PFSK-1 (cell line): ENCODE measurements at regions not wholly inside any gene's neighbourhood (a gene's known extent, or its start where the extent isn't known, plus 50 kb on each side); places are given as distances from the start of the nearest gene placed in this dataset.

Source experiments
- POLR2AphosphoS5 ChIP-seq: IDR thresholded peaks from 2 replicates; pipeline ENCODE4 v1.6.1; 2012; ENCODE audit warnings: low read depth, mild to moderate bottlenecking, control low read depth, low read length, moderate library complexity
- SIN3A ChIP-seq: IDR thresholded peaks from 2 replicates; pipeline ENCODE4 v1.6.1; 2012; ENCODE audit warnings: mild to moderate bottlenecking, low read length, moderate library complexity, borderline replicate concordance; ENCODE audit not compliant: insufficient read depth
- TAF1 ChIP-seq: IDR thresholded peaks from 2 replicates; pipeline ENCODE4 v1.6.1; 2012; ENCODE audit warnings: low read length, control low read depth, borderline replicate concordance; ENCODE audit not compliant: insufficient read depth

- TF ChIP-seq SIN3A = no peak
- no peak for TF ChIP-seq TAF1
- no peak for TF ChIP-seq POLR2AphosphoS5
These were observed 966.9 kb downstream of the TAF11L14 start for GRCh38 chr5:18601185-18601584.
